ENCODE measurements at regions not wholly inside any gene's neighbourhood (a gene's known extent, or its start where the extent isn't known, plus 50 kb on each side); places are given as distances from the start of the nearest gene placed in this dataset.

GRCh38 chr14:58697930-58698642 lies 60.3 kb downstream of the DACT1 start:
- DNase-seq = no peak
- Histone ChIP-seq H3K56ac (ENCODE audit: insufficient read length, low read depth, low read length) (no peak overlapping the region), H3K4ac (ENCODE audit: low read depth, low read length) (no peak overlapping the region), H2BK12ac (ENCODE audit: insufficient read length, low read depth, low read length) (no peak overlapping the region), H4K20me1 (ENCODE audit: control insufficient read depth, insufficient read depth, insufficient read length) (no peaks in the 10 kb centered on the region), H3K79me1 (ENCODE audit: insufficient read depth, low read depth, low read length, poor library complexity, severe bottlenecking) (no peaks in the 10 kb centered on the region), H3K23ac (ENCODE audit: insufficient read length, low read depth, low read length) (no peak overlapping the region), H4K5ac (ENCODE audit: insufficient read length, low read depth, low read length) (no peak overlapping the region), H3K9me3 (ENCODE audit: control insufficient read depth, low read depth, low read length) (no peaks in the 10 kb centered on the region), H2BK120ac (ENCODE audit: low read depth, low read length, poor library complexity, severe bottlenecking) (no peak overlapping the region), H3K27ac (ENCODE audit: insufficient read length, low read depth, low read length) (no peak overlapping the region), H2AK5ac (ENCODE audit: insufficient read length, low read length) (no peak overlapping the region), H2BK5ac (ENCODE audit: insufficient read length, low read length) (no peak overlapping the region), H3K14ac (ENCODE audit: insufficient read depth, low read length) (no peak overlapping the region), H4K91ac (ENCODE audit: insufficient read length, low read depth, low read length) (no peak overlapping the region), H3T11ph (ENCODE audit: low read length) (no peak overlapping the region), H2AFZ (ENCODE audit: low read length) (no peak overlapping the region), H2BK20ac (ENCODE audit: low read depth, low read length, poor library complexity, severe bottlenecking) (no peak overlapping the region), H3K23me2 (ENCODE audit: insufficient read length, low read depth, low read length, poor library complexity, severe bottlenecking) (no peaks in the 10 kb centered on the region), H4K8ac (replicated peaks; ENCODE audit: insufficient read length, low read depth, low read length) (no peak overlapping the region), H3K4me2 (ENCODE audit: insufficient read depth, insufficient read length, low read length) (no peak overlapping the region), H3K18ac (ENCODE audit: insufficient read length, low read depth, low read length) (no peak overlapping the region), H3K79me2 (ENCODE audit: insufficient read depth, low read length) (no peaks in the 10 kb centered on the region), H3K9ac (ENCODE audit: extremely low read depth, insufficient read length, low read length) (no peak overlapping the region), H3K4me1 (ENCODE audit: insufficient read depth, low read length) (no peaks in the 10 kb centered on the region), H3K27me3 (ENCODE audit: insufficient read depth, low read length) (no peaks in the 10 kb centered on the region), H2BK15ac (ENCODE audit: low read depth, low read length) (no peak overlapping the region)
- Mint-ChIP-seq H3K27me3 (ENCODE audit: low read depth) (no peaks in the 10 kb centered on the region), H3K4me1 (peaks cover 16 to 17% of the 10 kb centered on the region in 2 experiments), H3K4me3 (no peak overlapping the region), H3K9me3 (no peaks in the 10 kb centered on the region; a peak in 1 of 5 replicates), H3K27ac (no peak overlapping the region), H3K36me3 (ENCODE audit: insufficient read depth in 1 of 3, low read depth in 3 of 3) (no peaks in the 10 kb centered on the region; a peak in 1 of 7 replicates)
- WGBS (ENCODE audit: extremely low coverage, insufficient read length, low lambda C conversion rate) = no CpG with 5 or more reads among the region's 4 CpGs
- no peak for TF ChIP-seq CTCF (conservative IDR thresholded peaks at IDR 0.05)
